GM21717 (cell line): ENCODE measurements at regions not wholly inside any gene's neighbourhood (a gene's known extent, or its start where the extent isn't known, plus 50 kb on each side); places are given as distances from the start of the nearest gene placed in this dataset.

Experiments used
- ATAC-seq: cut with Tn5 transposase; IDR thresholded peaks from one replicate; pipeline ENCODE4 v1.9.1; 2021; ENCODE audit warnings: mild to moderate bottlenecking, moderate library complexity; ENCODE audit not compliant: unreplicated experiment

- ATAC-seq: no peak
Observed at GRCh38 chr15:58269455-58270414, 131.6 kb downstream of the AQP9 start.

DNA sequence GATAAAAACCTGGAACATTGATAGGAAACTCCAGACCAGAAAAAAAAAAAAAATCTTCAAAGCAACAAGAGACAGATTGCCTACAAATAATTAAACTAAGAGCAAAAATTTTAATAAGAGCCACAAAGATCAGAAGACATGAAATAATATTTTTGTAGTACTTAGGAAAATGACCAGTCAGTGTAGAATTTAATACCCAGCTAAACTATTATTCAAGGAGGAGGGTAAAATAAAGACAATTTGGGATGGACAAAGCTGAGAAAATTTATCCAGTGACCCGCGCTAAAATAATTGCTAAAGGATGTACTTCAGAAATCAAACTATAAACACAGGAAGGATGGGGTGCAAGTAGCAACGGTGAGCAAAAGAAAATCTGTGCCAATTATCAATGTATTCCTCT lies 133.2 kb downstream of the AQP9 start:
- ATAC-seq: no peak

DNA sequence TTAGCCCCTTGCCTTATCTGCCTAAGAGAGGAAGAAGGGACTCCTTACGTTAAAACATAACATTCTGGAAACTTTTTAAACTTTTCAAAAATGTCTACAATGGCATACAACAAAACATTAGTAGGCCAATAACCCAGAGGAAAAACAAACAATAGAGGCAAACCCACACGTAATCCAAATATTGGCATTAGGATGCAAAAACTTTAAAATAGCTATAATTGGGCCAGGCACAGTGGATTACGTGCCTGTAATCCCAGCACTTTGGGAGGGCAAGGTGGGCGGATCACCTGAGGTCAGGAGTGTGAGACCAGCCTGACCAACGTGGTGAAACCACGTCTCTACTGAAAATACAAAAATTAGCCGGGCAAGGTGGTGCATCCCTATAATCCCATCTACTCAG lies 134.9 kb downstream of the AQP9 start:
- ATAC-seq: no peak

DNA sequence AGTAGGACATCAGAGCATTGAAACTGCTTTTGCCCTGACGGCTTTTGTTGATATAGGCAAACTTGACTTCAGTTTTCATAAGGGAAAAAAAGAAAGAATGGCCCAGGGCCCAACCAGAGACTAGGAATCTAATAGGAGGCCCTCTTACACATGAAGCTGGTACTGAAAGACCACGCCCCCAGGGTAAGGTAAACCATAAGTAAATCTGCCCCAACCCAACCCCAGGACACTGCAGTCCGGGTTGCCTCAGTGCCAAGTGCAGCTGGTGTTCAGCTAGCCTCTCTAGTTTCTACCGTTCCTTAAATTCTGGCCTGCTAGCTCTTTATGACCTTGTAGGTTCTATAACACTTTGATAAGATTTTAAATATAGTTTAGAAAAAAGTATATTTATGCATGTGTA lies 136.7 kb downstream of the AQP9 start:
- no peak for ATAC-seq

GRCh38 chr15:58275785-58276184 lies 137.6 kb downstream of the AQP9 start:
- no peak for ATAC-seq

GRCh38 chr15:58276924-58277323 lies 138.7 kb downstream of the AQP9 start:
- no peak for ATAC-seq

GRCh38 chr15:58277333-58277732 lies 139.2 kb downstream of the AQP9 start:
- no peak for ATAC-seq

DNA sequence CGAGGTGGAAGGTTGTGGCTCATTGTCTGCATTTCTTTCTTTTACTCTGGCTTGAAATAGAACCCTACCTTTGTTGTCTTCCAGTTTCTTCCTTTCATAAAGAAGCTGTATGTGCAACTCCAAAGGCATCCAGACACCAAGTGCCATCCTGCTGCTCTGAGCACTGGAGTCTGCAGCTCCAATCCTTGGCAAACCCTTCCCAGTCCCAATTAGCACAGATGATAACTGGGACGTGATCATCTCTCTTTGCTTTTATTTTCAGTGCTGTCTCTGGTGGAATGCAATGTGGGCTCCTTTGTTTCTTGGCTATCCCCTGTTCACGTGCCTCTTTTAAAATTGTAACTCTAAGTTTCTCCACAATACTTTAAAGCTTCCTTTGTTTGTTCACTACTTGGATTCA lies 140.9 kb downstream of the AQP9 start:
- ATAC-seq: no peak

GRCh38 chr15:58279654-58280053 lies 141.5 kb downstream of the AQP9 start:
- ATAC-seq: no peak

DNA sequence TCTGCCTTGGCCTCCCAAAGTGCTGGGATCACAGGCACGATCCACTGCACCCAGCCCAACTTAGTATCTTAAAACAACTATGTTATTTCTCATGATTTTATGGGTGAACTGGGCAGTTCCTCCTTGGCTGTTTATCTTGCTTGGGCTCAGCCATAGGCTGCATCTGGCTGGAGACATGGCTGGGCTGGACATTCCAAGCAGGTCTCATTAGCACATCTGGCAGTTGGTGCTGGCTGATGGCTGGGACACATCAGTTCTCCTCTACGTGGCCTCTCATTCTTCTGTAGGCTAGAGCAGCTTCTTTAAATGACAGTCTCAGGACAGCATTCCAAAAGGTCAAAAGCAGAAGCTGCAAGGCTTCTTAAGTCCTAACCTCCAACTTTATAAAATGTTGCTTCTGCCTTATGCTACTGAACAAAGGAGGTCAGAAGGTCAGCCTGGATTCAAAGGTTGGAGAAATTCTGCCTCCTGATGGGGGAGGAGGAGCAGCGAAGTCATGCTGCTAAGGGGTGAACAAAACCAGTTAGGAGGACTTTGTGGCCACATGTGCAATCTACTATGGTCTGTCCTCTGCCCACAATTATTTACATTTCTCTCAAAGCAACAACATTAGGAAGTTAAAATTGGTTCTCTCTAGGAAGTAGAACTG lies 144.0 kb downstream of the AQP9 start:
- no peak for ATAC-seq

GRCh38 chr15:58283302-58283701 lies 145.1 kb downstream of the AQP9 start:
- ATAC-seq: no peak

- no peak for ATAC-seq
Observed at GRCh38 chr15:58284293-58284692, 146.1 kb downstream of the AQP9 start.

- no peak for ATAC-seq
Observed at GRCh38 chr15:58285212-58285920, 146.4 kb upstream of the LIPC start.

GRCh38 chr15:58285921-58286278 lies 145.9 kb upstream of the LIPC start:
- ATAC-seq: no peak

- ATAC-seq: no peak
Observed at GRCh38 chr15:58286523-58286922, 145.3 kb upstream of the LIPC start.

DNA sequence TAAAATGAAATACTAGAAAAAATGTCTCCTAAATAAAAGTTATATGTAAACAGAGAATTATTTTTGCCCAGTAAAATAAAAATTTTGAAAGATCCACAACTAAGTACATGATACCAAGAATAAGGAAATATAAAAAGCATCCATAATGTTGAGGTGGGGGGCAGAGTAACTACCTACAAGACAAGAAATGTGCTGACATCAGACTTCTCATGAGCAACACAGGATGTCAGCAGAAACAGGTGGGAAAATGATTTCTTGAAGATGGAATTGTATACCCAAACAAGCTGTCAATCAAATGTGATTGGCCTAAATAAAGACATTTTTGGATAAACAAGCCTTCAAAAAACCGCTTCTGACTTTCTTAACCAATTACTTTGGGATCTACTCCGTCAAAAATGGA lies 143.9 kb upstream of the LIPC start:
- ATAC-seq: no peak

GRCh38 chr15:58288592-58288991 lies 143.2 kb upstream of the LIPC start:
- no peak for ATAC-seq

- ATAC-seq: no peak
Observed at GRCh38 chr15:58291848-58292247, 139.9 kb upstream of the LIPC start.

GRCh38 chr15:58292751-58293175 lies 139.0 kb upstream of the LIPC start:
- no peak for ATAC-seq

GRCh38 chr15:58293622-58294550 lies 137.9 kb upstream of the LIPC start:
- ATAC-seq: no peak
